LoVo (cell line): ENCODE measurements at regions not wholly inside any gene's neighbourhood (a gene's known extent, or its start where the extent isn't known, plus 50 kb on each side); places are given as distances from the start of the nearest gene placed in this dataset.
"Not testable (repeated sequence)": the region's sequence is repeated elsewhere in the genome, so short reads cannot be mapped to it uniquely, and the experiment has no call there.

Experiments
- DNase-seq: peaks from one replicate; pipeline ENCODE4 v3.0.0-alpha.2; 2016; ENCODE audit warnings: low spot score

DNA sequence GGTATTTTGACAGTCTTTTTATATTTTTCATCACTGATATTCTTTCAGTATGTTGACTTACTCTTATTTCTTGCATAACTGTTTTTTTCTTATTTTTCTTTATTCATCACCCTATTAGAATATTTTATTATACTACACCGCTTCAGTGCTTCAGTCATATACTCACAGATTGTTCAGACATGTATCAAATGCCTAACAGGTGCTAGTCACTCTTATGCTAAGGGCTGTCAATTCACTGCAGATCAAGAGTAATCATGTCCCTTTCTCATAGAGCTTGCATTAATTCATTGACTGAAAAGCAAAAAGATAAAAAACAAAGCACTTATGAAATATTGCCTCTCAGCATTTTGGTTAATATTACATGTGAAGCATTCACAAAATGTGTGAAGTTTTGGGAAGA lies 1435.6 kb downstream of the STIM2 start:
- no peak for DNase-seq

DNA sequence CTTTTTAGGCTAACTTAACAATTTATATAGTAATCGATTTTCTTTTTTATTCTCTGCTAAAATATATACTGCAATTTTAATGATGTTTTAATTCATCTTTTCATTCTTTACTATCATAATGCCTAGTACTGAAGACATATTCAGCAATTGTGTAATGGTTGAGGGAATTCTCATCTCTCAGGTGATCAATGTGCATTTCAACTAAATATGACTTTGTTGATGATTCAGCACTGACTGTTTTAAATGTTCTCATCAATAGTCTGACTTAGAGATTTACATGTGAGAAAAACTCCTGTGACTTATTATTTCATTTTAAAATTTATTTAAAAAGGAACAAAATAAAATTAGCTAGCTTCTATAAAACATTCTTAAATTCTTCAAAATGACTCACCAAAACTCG lies 1450.3 kb downstream of the STIM2 start:
- no peak for DNase-seq

DNA sequence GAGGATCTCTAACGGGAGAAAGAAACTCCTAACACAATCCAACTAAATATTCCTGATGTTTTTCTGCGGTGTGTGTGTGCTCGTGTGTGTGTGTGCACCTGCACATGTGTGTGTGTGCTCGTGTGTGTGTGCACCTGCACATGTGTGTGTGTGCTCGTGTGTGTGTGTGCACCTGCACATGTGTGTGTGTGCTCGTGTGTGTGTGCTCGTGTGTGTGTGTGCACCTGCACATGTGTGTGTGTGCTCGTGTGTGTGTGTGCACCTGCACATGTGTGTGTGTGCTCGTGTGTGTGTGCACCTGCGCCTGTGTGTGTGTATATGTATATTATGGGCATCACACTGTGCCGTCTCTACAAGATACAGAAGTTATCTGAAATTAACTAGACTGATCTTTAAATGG lies 1451.9 kb downstream of the STIM2 start:
- DNase-seq = not testable (repeated sequence)

DNA sequence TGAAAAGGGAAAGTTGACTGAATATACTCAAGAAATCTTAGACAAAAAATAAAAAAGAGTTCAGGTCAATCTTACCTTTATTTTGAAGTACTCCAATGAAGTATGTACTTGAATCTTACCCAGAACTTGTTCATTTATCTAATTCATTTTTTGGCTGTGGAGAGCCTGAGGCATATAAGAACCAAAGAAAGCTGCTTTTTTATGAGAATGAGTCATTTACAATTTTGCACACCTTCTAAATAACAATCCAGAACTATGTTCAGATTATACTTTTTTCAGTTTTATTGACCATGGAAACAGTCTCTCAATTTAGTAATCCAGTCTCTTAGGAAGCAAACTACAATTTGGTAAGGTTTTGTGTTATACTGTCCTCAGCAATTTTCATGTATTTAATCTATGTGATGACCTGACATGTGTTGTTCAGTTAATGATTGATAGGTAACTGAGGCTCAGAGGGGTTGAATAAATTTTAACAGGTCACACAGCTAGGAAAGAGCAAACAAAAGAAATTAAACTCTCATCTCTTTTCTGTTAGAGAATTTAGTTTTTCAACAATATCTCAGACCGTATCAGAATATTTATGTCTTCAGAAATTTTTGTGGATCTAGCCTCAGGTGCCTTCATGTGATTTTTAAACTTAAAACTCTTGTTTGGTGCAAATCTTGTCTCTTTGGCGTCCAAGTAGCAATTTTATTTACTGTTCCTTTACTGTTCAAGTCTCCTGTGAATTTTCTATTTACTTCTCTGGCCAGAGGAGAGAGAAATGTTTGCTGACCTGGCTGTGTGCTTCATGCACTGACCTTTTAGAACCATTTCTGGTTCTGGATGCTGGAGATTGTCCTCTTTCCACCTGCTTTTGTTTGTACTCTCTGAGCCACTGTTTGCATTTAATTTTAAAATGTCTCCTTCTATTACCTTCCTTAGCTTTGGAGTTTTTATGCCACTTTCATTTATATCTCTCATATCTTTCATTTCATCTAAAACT lies 1453.4 kb downstream of the STIM2 start:
- DNase-seq = no peak

DNA sequence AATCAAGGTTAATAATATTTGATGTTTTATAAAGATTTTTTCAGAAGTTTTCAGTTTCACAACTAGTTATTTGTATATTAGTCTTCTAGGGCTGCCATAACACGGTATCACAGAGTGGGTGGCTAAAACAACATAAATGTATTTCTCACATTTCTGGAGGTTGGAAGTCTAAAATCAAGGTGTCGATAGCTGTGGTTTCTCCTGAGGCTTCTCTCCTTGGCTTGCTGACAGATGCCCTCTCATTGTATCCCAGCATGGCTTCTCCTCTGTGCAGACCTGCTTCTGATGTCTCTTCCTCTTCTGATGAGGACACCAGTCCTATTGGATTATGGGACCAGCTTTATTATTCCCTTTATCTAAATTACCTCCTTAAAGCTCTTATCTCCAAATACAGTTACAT lies 1456.6 kb downstream of the STIM2 start:
- DNase-seq = no peak

DNA sequence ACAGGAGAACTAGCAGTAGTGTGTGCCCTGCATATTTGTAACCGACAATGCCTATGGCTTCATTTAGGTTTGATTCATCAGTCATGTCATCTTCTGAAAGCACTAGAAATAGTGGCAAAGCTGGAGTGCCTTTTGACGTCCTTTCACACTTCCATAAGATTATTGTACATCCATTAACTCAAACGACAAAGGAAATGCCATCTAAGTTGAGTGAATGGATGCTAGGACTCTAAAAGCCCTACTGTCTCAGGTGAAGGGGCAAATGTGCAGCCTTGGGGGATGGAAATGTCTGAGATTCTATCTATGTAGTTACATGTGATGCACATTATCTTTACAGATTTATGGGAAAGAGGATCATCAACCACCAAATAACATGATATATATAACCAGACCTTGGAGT lies 1473.6 kb downstream of the STIM2 start:
- DNase-seq = no peak

DNA sequence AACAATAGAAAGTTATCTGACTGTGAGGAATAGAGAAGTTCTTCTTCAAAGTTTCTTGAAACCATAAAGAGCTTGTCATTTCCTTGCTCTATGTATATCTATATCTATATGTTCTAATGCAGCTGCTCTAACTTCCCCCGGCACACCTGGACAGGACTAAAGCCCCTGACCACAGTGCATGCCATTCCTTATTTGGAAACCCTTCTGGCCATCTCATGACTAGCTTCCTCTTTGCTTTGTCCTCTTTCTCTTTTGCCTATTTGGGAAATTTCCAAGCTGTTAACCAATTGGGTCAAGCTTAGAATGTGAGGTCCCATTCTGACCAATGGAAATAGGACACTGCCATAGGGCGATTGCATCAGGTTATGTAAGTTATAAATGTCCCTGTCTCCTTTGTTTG lies 1481.1 kb downstream of the STIM2 start:
- no peak for DNase-seq

DNA sequence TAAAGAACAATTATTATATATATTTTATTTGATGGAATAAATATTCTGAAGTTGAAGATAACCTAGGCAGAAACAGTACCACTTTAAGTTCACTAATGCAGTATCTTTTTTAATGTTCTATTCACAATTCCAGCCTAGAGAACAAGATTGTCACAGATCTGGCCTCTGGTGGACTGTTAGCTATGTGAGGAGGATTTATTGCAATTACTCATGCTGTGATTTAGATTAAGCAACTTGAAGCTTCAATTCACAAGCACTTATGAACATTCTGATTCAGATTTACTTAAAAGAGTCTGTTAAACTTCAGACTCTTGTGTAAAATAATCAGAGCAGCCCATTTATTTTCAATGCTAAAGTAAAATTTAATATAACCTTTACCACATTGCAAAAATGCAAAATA lies 1489.8 kb downstream of the STIM2 start:
- no peak for DNase-seq

DNA sequence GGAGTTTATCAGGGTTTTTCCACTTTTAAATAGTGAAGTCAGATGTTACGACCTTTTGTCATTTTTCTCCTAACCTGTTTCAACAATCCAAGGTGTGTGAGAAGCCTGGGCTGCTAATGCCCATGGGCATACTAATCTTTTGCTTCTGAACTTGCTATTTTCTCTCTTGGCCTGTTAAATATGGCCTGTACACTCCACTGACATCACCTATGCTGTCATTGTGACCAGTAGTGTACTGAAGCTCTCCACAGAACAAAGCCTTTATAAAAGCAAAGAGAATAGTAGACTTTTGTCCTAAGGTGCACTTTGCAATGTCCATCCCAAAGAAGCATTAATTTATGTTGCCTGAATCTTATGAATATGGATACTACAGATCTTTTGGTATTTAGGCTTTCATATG lies 1490.5 kb downstream of the STIM2 start:
- DNase-seq = no peak

DNA sequence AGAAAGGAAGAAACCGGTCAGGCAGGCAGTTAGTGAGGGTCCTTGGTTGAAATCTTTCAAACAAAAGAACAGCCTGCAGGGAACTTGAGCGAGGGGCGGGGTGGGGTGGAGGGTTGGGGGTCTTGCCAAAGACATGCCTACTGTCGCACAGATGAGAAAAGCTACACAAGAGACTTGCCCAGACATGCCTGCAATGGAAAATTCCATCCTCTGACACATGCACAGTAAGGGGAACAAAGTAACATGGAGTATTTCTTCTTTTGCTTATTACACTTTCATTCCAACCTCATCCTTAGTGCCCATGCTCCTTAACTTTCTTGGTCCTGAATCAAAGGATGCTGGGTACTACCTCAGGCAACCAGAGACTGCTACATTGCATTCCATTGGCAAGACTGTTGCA lies 1491.2 kb downstream of the STIM2 start:
- DNase-seq = no peak

DNA sequence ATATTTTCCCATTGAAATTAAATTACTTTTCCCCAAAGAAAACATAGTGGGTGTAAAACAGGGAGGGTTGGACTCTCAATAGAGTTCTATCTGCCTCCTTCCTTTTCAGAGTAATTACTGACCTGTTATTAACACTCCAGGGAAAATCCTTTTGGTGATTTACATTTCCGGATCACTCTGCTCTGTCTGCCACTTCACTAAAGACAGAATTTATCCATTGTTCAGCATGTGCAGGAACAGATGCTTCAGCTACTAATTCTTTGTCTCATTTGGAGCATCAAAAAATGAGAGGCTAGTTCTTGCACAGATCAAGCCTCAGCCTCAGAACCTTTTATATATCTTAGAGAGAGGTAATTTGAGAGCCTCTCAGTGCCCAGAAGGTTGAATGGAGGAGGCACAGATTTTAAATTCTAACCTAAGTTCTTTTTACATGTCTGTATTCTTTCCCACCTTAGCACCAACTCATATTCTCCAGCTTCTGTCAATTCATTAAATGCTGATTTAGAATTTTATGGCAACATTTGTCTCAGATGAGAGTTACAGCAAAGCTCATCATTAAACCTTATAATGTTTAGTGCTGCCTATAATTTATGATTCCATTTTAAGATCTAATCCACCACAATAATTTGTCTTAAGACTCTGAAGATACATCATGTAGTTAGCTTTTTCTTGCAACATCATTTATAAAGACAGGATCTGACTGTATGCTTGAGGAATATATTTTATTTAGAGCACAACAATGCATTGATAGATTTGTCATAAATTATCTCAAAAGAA lies 1494.4 kb downstream of the STIM2 start:
- no peak for DNase-seq

DNA sequence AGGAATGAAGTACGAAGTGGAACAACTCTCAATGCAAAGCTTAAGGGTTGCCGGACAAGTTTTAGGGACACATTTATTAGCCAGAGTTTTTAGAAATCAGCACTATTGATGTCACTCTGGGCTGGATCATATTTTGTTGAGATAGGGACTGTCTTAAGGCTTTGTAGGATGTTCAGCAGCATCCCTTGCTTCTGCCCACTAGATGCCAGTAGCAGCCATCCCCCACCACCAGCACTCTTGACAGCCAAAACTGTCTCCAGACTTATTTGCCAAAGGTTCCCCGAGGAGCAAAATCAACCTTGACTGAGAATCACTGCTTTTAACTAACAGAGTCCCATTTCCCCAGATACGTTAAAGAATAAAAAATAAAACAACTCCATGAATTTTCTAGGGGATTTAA lies 1497.3 kb downstream of the STIM2 start:
- no peak for DNase-seq

DNA sequence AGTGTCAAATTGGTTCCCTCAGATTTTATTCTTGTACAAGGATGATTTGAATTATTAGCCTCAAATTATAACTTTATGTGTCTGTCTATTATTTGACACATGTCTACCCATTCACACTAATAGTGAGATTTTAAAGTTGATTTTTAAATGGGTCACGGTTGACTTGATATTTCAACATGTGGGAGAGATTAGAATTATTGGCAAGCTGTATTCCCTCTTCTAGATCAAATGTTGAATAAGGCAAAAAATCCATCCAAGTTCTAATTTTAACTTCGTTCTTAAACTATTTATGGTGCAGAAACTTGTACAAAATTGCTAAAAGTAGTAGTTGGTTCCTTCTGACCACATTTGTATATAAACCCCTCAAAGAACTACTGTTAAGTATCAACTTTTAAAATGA lies 1498.0 kb downstream of the STIM2 start:
- no peak for DNase-seq

DNA sequence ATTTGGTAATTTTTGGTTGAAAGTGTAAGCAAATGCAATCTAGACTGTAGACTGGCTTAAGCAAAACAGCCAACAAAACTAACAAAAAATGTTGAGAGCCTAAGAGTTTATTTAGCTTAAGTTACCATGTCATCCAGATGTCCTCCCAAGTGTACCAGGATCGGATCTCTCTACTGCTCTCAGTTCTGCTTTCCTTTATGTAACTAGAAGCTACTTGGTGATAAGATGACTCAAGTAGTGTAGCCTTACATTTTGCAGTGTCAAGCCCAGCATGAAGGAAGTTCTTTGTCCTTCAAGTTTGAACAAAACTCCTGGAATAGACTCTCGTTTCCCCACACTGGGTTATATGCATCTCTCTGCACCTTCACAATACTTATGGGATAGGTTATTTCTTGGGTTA lies 1500.0 kb downstream of the STIM2 start:
- DNase-seq = no peak

DNA sequence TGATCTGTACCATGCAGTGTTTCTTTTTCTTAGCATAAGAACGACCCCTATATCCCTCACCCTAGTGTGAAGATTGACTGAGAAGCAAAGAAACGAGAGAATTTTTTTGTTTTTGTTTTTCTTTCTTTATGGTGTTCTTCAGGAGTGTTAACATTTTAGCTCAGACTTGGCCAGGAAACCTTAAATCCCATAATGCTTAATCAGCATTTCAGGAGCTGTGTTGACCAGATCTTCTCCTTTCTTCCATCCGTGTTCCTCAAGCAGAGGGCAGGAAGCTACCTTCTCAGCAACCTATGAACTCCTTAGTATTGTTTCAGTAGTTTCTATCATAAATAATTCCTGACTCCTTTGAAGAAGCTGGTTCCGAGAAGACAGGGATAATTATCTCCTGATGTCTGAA lies 1501.5 kb downstream of the STIM2 start:
- DNase-seq = no peak

DNA sequence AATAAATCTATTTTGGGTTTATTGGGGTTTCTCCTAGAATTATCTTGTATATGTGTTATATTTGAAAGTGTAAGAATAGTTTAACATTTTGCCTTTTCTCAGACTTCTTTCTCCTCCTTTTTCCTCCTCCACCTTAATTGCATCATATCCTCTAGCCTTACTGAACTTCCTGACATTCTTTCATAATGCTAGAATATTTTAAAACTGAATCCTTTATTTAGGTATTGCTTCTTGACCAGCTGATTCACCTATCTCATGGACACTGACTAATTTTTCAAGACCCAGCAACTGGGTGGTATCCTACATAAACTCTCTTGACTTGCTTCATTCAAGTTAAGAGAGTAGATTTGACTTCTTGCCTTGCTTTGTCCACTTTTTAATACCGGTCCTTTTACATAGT lies 1508.9 kb downstream of the STIM2 start:
- DNase-seq = no peak

DNA sequence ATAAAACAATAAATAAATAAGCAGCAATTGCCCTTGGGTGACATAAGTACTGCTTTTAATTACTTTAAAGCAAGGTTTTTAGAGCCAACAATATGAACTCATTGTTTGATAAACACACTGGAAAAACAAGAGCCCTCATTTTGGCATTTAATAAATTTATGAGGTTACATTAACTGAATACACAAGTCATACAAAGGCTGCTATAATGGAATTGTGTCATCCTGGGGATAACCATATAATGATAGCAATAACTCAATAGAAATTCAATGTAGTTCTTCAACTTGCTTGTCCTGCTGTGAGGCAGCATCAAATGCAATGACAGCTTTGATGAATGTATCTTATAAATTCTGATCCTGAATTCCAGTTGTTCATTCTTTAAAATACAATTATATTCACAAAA lies 1512.5 kb downstream of the STIM2 start:
- DNase-seq = no peak

DNA sequence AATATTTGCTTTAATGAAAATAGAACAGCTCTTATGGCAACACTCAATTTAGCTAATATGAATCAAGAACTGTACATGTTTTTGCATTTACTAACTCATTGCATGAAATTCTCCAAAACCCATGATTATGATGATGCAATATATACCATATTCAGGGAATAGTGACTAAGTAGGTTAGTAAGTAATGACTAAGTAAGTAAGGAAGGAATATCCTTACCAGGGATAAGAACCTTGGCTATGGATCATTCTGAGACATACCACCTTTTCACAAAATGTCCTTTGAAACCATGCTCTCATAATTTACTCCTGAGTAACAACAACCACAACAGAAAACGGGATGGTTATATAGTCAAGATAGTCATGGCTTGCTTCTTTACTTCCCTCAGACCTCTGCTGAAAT lies 1513.0 kb downstream of the STIM2 start:
- DNase-seq = no peak

DNA sequence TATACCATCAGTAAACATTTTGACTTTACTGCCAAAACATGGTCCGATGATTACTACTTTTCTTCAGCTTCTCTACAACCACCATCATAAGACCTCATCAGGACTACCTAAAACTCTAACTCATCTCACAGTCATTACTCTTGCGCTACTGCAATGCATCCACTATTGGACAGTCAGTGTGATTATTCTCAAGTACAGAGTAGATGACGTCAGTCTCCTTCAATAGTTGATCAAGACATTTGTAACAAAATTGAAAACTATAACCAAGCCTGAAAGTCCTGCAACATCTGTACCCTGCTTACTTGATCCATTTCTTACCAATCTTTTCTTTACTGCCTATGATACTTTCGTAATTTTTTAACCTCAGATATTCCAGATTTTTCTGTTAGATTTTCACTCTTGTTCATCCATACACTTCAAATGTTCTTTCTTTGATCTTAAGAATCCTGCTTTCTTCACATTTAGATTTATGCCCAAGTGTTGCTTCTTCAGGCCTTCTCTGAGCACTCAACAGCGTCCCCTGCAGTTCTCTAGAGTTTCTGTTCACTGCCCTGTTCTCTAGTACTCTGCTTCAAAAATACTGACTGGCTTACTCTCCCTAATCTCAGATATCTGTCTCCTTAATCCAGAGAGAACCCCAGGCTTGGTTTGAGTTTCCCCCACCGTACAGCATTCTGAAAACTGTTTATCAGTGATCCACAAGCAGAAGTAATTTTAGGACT lies 1517.6 kb downstream of the STIM2 start:
- DNase-seq = no peak

DNA sequence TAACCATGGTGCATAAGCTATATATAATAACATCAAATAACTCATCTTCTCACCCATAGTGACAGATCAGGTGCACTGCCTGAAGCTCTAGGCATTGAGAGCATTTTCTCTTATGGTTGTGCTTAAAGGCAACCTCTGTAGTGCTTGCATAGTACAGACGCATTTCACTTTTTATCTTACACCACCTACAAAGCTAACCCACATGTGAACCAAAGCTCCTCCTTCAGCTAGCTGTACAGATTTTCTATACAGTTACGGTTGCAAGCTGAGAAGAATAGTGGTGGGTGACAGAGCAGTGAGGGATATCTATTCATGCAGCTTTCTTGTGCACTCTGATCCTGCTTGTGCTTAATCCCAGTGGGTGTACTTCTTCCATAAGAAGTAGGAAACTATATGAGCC lies 1525.2 kb downstream of the STIM2 start:
- DNase-seq = no peak

DNA sequence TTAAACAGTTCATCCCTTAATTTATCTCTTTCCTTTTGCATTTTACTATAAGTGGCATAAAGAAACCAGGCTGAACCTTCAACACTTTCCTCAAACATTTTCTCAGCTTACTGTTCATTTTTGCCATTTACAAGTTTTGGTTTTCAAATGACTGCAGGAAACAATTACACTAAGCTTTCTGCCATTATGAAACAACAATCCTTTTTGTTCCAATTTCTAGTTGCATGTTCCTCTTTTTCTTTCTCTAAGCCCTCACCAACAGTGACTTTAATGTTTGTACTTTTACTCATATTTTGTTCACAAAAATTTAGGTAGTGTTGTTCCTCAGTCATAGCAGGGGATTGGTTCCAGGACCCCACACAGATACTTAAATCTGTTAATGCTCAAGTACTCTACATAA lies 1526.1 kb downstream of the STIM2 start:
- no peak for DNase-seq

DNA sequence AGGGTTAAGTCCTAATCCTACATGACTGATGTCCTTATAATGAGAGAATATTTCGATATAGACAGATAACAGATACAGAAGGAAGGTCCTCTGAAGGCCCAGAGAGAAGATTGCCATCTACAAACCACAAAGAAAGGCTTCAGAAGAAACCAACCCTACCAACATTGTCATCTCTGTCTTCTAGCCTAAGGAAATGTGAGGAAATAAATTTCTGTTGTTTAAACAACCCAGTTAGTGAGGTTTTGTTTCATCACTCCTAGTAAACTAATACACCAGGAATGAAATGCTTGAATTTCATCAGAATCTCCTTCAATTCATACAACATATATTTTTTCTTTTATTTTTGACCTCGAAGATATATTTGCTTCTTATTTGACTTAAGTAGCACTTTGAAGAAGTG lies 1527.8 kb downstream of the STIM2 start:
- DNase-seq = no peak

DNA sequence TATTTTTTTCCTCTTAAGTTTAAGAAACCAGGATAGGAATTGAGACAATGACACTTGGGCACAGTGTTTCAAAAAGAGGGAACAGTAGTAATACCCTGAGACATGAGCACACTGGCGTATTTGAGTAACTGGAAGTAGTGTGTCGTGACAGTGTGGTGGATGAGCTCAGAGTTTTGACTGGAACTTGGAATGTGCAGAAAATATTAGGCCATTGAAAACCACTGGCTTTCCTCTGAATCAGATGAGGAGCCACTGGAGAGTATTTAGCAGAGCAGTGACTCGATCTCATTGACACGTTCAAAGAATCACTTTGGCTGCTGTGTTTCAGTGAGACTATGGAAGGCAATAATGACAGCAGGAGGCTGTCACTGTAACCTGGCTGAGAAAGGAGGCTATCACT lies 1531.2 kb downstream of the STIM2 start:
- DNase-seq = no peak
